ENCODE measurements at regions not wholly inside any gene's neighbourhood (a gene's known extent, or its start where the extent isn't known, plus 50 kb on each side); places are given as distances from the start of the nearest gene placed in this dataset.

GRCh38 chr13:84362777-84363176 lies 480.5 kb upstream of the SLITRK1 start:
- DNase-seq (ENCODE audit: low read depth in 3 of 3): no peak

DNA sequence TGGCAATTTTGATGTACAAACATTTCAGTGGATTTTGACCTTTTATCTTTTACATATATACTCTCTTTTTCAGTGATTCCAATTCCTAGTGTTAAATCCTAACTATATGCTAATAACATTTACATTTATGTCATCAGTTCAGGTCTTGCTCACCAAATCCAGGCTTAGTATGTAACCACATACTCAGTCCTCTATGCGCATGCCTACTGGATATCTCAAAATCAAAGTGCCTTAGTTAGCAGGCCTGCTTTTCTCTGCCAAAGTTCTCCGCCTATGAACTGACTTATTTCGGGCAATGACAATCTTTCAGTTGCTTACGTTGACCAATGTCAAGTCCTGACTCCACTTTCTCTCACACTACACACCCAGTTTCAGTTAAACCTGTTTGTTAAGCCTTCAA lies 478.5 kb upstream of the SLITRK1 start:
- DNase-seq (ENCODE audit: low read depth in 3 of 3): no peak

GRCh38 chr13:84358601-84359000 lies 476.3 kb upstream of the SLITRK1 start:
- DNase-seq (ENCODE audit: low read depth in 3 of 3): no peak

DNA sequence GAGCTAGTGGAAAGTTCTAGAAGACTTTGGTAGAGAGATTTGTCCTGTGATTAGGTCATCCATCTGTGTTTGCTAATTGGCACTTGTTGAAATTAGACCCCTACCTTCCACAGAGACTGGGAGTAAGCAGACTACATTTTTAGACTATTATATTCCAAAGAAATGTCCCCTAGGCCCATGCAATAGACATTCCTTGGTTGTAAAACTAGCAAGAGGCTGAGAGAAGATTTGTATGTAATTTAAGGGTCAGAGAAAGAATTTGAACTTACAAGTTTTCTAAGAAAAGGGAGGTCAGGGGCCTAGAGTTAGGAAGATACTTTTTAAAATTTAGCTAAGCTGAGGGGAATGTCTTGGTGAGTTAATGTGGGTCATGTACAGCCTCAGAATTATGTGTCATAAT lies 470.7 kb upstream of the SLITRK1 start:
- DNase-seq (ENCODE audit: low read depth in 3 of 3): no peak

DNA sequence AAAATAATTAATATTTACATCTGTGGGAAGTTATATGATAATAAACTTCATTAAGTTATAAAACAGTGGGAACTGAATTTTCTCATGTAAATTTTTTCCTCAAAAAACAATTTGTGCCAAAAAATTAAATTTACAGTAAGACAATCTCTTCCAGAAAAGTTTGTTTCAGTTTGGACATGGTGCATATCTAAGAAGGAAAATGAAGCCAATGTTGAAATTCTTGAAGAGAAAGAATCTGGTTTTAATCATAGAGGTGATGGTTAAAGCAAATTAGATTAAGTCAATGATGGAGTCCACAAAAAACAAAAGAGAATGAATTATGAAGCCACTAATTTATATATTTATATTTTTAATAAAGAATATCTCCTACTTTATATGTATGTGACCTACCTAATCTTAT lies 457.2 kb upstream of the SLITRK1 start:
- no peak for DNase-seq (ENCODE audit: low read depth in 3 of 3)

DNA sequence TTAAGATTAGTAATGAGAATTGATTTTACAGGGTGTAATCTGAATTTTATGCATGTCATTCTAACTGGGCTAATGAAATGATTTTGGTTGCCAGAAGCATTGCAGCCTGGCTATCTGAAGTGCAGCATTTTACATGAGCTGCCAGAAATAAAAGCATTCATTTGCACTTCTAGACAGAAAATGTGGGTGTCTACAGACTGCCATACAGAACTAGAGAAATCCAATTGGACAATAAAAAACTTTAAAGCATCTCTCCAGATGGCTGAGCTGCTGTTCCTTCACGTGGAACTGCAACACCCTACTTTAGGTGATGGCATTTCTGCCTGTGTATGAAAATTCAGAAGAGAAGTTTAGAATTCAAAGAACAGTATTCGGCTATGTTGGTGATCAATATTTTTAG lies 450.1 kb upstream of the SLITRK1 start:
- no peak for DNase-seq (ENCODE audit: low read depth in 3 of 3)

DNA sequence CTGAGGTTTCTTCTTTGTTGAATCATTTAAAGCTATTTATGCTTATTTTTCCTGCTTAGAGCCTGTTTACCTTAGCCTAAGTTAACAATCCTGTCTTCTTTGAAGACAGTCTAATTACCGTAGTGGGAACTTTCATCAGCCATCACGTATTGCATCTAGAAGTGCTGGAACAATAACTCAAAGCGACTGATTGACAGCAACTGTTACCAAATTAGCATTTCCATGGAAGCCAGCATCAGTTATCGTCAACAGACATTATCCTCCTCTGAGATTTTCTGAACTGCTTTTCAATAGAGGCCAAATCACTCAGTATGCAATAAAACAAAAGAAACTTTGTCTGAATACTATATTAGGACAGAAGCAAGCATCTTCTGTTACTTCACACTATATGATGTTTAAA lies 433.3 kb upstream of the SLITRK1 start:
- no peak for DNase-seq (ENCODE audit: low read depth in 3 of 3)

- DNase-seq (ENCODE audit: low read depth in 3 of 3): no peak
These were observed 420.8 kb upstream of the SLITRK1 start for GRCh38 chr13:84303035-84303434.

DNA sequence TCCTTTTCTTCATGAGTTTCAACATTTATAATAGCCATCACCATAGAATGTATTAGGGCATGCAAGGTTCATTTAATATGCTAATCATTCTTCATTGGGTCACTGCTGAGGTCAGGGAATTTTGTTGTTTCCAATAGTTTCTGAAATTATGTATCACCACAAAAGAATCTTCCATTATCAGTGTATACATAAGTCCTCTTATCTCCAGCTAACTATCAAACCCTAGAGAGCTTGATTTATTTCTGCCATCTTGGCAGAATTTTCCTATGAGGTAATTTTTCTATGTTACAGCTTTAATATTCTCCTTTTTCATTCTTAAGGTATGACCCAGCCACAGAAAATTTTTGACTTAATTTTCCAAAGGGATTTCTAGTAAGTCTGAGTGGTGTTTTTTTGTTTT lies 415.0 kb upstream of the SLITRK1 start:
- DNase-seq (ENCODE audit: low read depth in 3 of 3): no peak

- no peak for DNase-seq (ENCODE audit: low read depth in 3 of 3)
These were observed 414.1 kb upstream of the SLITRK1 start for GRCh38 chr13:84296401-84296800.

DNA sequence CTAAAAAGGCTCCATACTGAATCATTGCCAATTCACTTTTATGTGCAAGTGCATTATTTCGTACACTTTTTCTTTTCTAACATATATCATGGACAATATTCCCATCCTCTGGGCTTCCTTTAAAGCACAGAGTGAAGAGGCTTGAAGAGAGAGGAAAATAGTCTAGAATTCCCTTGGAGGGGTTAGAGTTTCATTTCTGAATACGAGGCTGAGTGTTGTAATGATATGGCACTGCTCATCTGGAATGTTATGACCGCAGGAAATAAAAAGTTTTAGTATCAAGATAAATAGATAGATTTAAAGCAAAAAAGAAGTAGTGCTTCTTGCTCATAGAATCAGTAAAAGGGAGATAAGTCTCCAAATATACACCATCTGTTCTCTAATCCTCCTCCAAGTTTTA lies 412.3 kb upstream of the SLITRK1 start:
- no peak for DNase-seq (ENCODE audit: low read depth in 3 of 3)

GRCh38 chr13:84290386-84290785 lies 408.1 kb upstream of the SLITRK1 start:
- no peak for DNase-seq (ENCODE audit: low read depth in 3 of 3)

DNA sequence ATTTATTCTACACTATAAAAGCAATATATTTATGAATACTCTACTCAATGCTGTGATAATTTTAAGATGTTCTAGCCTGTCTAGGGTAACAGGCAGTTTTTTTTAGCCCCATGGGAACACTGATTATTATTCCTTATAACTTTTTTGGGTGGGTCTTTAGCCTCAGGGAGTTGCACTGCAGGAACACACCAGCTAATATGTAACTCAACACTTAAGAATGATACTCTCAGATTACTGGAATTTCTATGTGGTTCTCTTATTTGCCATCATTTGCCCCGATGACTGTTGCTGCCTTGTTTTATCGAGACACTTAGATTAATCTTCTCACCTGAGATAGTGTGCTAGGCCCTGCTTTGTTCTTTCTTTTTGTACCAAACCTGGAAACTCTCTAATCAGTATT lies 396.9 kb upstream of the SLITRK1 start:
- DNase-seq (ENCODE audit: low read depth in 3 of 3): no peak

GRCh38 chr13:84272877-84273562 lies 390.7 kb upstream of the SLITRK1 start:
- DNase-seq (ENCODE audit: low read depth in 3 of 3): no peak

GRCh38 chr13:84265257-84265764 lies 383.0 kb upstream of the SLITRK1 start:
- no peak for DNase-seq (ENCODE audit: low read depth in 3 of 3)

DNA sequence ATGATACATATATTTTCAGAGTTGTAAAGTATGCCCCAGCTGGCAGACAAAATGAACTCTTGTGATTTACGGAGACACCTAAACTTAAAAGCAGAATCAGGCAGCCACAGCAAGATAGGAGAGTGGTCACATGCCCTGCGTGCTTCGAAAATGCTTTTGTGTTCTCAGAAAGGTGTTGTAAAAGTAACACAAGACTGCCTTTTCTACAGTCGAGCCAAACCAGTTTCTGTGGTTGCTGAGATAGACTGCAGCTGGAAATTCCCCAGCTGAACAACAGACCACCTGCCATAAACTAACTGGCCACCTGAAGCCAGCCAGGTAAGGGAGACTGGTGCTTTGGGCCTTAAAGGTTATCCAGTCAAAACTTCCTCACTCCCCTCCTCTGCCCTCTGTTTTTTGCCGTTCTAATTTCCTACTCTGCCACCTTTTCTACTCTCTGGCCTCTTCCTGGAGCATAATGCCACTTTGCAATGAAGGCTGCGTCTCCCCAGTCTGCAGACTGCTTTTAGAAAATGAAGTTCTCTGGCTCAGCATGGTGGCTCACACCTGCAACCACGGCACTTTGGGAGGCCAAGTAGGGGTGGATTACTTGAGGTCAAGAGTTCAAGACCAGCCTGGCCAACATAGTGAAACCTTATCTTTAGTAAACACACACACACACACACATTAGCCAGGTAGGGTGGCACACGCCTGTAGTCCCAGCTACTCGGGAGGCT lies 381.2 kb upstream of the SLITRK1 start:
- DNase-seq (ENCODE audit: low read depth in 3 of 3): no peak

GRCh38 chr13:84255226-84255797 lies 373.0 kb upstream of the SLITRK1 start:
- DNase-seq (ENCODE audit: low read depth in 3 of 3): no peak

GRCh38 chr13:84249463-84249862 lies 367.2 kb upstream of the SLITRK1 start:
- no peak for DNase-seq (ENCODE audit: low read depth in 3 of 3)

DNA sequence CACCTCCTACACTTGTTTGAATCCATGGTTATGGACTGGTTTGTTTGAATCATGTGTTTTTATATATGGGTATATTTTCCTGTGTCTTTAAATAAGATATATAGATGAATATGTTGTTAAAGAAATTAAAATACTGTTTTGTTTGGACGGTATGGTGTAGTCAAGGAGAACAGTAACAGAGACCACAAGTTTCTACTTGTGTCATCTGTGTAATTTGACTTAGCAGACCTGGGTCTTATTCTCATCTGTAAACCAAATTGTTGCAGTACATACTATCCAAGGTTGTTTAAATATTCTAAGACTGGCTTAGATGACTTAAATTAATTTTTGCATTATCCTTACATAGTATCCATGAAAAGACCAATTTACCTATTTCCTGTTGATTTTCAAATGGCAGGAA lies 361.1 kb upstream of the SLITRK1 start:
- no peak for DNase-seq (ENCODE audit: low read depth in 3 of 3)

GRCh38 chr13:84239032-84239431 lies 356.8 kb upstream of the SLITRK1 start:
- DNase-seq (ENCODE audit: low read depth in 3 of 3): no peak

DNA sequence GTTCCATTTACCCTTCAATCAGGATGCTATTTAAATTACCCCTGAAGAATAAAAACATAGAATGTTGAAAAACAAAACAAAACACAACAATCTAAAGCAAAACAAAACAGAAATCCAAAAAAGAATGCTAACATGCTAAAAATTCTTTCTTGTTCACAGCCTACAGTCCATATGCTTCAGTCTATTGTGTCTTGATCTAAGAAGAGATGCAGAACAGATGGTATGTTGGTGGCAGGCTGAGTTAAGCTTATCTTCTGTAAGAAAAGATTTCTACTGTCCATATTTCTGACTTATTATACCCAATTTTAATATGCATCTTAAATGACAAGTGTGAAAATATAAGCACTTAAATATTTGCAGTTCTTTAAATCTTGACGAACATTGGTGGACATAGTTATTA lies 356.1 kb upstream of the SLITRK1 start:
- no peak for DNase-seq (ENCODE audit: low read depth in 3 of 3)

GRCh38 chr13:84237143-84237542 lies 354.9 kb upstream of the SLITRK1 start:
- DNase-seq (ENCODE audit: low read depth in 3 of 3): no peak

- DNase-seq (ENCODE audit: low read depth in 3 of 3): no peak
These were observed 352.1 kb upstream of the SLITRK1 start for GRCh38 chr13:84234416-84234815.
